HuH-7.5 (cell line): ENCODE measurements at regions not wholly inside any gene's neighbourhood (a gene's known extent, or its start where the extent isn't known, plus 50 kb on each side); places are given as distances from the start of the nearest gene placed in this dataset.
"Not testable (repeated sequence)": the region's sequence is repeated elsewhere in the genome, so short reads cannot be mapped to it uniquely, and the experiment has no call there.

Experiments
- DNase-seq: peaks from one replicate; pipeline ENCODE4 v3.0.0; 2011; ENCODE audit warnings: low spot score

DNA sequence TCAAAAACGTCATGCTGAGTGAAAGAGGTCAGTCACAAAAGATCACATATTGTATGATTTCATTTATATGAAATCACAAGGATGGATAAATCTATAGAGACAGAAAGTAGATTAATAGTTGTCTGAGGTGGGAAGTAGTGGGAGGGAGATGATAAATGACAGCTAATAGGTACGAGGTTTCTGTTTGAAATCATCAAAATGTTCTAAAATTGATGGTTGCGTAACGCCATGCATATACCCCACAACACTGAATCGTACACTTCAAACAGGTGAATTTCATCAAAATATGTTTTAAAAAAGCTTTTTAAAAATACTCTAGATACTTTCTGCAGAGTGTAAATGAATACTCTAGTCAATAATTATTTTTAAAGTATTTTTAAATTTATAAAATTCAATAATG, 303.0 kb upstream of the STAC start:
- DNase-seq, result no peak

GRCh38 chr3:36082958-36083357, 297.3 kb upstream of the STAC start:
- not testable (repeated sequence) for DNase-seq

DNA sequence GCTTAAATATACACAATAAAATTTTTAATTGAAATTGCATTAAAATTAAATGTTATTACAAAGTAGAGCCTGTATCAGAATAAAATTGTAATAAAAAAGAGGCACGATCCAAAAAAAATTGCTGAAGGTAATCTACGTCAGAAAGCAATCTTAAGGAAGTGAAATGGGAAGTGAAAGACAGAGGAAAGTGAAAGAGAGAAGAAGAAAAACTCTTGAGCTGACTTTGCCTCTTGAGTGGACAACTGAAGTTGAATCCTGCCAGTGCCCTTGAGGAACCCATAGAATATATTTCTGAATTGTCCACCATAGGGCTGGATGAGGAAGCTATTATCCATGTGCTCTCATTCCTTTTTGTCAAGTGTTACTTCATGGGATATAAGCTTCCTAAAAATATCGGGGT, 285.1 kb upstream of the STAC start:
- DNase-seq, result no peak

- DNase-seq, result no peak
These were observed 283.1 kb upstream of the STAC start for GRCh38 chr3:36097209-36097608.

DNA sequence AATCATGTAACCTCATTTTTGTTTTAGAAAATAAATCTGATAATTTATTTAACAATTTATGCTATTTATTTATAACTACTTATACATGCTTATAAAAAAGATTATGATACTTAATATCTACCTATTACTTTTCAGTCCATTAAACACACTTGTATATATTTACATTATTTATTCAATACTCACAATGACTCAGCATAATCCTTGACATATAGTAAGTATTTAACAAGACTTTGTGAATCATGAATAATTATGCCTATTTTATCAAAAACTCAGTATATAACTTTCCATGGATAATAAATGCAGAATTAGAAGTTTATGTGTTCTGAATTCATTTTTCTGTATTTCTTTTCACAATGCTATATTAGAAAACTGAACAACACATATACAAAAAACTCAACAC, 266.0 kb upstream of the STAC start:
- DNase-seq, result no peak

- DNase-seq, result no peak
These were observed 256.0 kb upstream of the STAC start for GRCh38 chr3:36124118-36124796.

DNA sequence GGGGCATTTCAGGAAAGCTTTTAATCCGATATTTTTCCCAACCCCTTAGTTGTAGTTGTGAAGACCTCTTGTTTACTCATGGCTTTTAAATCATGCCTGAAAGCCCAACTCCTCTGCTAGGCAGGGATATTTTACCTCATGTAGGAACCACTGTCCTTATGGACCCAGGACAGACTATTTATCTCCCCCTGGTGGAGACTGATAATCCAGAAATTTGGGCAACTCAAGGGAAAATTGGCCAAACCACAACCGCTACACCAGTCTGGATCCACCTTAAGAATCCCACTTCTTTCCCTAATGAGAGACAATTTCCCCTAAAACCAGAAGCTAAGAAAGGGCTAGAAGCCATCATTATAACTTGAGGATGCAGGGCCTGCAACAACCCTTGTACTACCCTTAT, 248.1 kb upstream of the STAC start:
- no peak for DNase-seq

DNA sequence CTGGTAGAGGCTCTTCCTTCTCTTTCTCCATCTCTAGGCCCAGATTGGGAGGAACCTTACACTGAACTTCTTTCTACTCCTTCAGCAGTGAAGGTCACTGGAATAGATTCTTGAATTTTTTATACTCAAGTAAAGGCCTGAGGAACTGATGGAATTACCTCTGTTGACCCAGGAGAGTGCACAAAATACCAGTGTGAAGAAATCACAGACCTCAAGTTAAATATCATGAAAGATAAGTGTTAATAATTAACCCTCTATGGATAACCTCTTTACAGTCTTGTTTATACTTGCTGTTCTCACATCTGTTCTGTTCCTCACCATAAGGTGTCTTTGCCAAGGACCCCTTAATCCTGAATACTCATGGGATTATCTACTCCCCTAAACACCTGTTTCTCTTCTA, 244.4 kb upstream of the STAC start:
- no peak for DNase-seq

GRCh38 chr3:36142746-36143145, 237.6 kb upstream of the STAC start:
- no peak for DNase-seq

GRCh38 chr3:36146404-36146803, 233.9 kb upstream of the STAC start:
- DNase-seq, result no peak

GRCh38 chr3:36147934-36148558, 232.3 kb upstream of the STAC start:
- no peak for DNase-seq

GRCh38 chr3:36149447-36149865, 230.8 kb upstream of the STAC start:
- DNase-seq, result no peak

DNA sequence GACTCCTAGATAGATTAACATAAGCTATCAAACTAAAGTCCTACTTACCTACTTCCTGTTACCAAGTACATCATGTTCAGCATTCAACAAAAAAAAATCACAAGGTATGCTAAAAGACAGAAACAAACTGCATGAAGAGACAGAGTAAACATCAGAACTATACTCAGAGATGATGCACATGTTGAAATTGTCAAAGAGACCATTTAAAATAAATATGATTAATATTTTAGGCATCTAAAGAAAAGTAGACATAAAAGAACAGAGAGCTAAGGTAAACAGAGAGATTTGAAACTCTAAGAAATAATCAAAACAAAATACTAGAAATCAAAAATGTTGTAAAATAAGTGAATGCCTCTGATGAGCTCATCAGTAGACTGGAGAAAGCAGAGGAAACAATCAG, 224.8 kb upstream of the STAC start:
- DNase-seq, result no peak

DNA sequence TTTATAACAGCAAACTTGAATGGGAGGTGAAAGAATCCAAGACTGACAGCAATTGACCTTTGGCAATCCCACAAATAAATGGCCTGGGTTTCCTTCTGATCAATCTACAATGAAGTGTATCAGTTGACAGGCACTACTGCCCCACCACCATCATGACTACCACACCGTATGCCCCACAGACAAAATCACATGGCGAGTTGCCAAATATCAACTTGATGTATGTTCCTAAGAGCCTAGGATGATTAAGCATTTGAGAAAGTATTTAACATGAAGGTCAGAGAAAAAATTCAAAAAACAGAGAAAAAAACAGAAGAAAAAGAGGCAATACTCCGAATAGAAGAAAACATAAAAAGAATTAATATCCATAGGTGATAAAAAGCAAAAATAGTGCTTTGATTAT, 215.9 kb upstream of the STAC start:
- DNase-seq, result no peak

DNA sequence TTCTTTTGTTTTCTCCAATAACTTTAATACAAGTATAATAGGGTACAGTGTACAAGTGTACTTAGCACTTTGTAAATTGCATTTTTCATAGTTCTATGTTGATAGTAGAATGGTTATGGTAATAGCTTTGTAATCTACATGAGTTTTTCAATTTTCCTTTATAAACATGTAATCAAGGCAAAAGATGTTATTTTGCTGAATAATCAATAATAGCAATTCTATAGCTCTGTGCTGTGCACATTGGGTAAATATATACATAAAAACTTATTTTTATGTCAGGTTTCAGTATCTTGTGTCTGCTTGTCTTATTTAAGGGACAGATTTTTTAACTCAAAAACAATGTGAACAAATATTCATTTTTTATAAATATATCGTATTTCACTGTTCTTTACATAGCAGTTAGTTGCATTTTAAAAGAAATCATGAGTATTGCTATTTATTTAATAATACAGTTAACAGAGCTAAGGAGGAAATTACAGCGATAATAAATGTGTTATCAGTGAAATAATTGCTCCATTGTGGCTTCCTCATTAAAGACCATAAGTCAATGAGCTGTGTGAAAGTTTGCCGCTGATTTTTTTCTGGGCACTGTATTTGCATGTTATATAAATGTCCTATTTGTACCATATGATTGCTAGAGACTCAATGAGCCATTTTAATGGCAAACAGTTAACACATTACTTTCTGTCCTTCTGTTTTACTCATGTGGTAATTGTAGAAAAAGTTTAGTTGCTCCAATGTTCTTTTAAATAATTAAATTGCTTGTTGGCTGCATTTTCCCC, 214.6 kb upstream of the STAC start:
- no peak for DNase-seq

GRCh38 chr3:36166477-36166876, 213.8 kb upstream of the STAC start:
- no peak for DNase-seq

DNA sequence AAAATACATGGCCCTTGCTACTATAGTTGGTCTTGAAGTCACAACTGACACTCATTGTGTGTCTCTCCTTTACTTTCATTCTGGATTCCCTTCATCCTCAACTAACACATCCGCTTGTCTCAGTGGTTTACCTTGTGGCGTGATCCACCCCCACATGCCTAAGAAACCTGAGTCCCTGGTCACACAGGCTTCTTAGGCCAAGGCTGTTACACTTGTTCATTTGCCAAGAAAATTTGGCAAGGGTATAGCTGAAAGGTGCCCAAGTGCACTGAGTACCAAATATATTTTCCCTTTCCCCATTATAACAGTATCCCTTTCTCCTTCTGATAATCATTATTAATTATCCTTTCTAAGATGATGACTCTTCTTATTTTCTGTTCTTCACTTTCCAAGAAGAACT, 207.6 kb upstream of the STAC start:
- no peak for DNase-seq

- DNase-seq, result no peak
These were observed 205.0 kb upstream of the STAC start for GRCh38 chr3:36175113-36175812.

DNA sequence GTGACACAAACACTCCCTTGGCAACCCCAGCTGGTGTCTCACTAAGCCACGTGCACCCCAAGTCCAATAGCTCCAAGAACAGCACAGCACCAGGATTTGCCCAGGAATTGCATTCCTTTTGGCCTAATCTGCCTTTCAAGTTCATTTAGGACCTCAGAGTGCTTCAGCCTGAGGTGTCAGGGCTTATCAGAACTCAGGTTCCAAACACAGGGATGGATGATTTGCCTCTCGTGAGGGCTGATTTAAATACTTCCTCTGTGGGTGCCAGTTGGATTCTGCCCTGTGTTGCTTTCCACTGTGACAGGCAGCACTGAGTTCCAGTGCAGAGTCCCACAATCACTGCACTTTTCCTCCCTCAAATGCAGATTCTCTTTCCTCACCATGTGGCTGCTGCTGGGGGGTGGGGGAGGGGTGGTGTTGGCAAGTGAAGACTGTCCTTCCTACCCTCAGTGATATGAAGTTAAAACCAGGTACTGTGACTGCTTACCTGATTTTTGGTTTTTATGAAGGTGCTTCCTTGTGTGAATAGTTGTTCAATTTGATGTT, 204.3 kb upstream of the STAC start:
- no peak for DNase-seq

- no peak for DNase-seq
These were observed 202.3 kb upstream of the STAC start for GRCh38 chr3:36178018-36178417.

- DNase-seq, result no peak
These were observed 198.3 kb upstream of the STAC start for GRCh38 chr3:36182024-36182423.

DNA sequence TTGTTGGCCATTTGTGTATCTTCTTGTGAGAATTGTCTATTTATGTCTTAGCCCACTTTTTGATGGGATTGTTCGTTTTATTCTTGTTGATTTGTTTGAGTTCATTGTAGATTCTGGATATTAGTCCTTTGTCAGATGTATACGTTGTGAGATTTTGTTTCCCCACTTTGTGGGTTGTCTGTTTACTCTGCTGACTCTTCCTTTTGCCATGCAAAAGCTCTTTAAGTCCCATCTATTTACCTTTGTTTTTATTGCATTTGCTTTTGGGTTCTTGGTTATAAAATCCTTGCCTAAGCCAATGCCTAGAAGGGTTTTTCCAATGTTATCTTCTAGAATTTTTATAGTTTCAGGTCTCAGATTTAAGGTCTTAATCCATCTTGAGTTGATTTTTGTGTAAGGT, 193.1 kb upstream of the STAC start:
- not testable (repeated sequence) for DNase-seq
